Kidney glomerular epithelial cell (primary cell): ENCODE measurements at regions not wholly inside any gene's neighbourhood (a gene's known extent, or its start where the extent isn't known, plus 50 kb on each side); places are given as distances from the start of the nearest gene placed in this dataset.

Experiments used
- DNase-seq: peaks from one replicate; lab custom pipeline; 2025; lab: John Stamatoyannopoulos, UW

DNA sequence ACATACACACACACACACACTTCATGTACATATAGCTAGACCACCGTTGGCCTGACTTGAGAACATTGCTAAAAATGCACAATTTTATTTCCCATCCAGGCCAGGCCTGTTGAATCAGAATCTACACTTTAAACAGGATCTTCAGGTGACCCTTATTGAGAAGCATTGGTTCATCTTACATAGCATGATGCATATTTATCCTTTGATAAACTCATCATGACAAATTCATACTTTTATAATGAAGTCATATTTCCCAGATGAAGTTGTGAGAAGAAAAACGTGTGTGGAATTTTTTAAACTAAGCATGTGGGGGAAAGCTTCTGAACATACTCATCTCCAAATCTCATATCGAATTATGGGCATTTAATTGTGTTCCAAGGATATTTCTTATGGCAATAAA, 877.7 kb downstream of the MRPL39 start:
- DNase-seq = peak; percentile 1

DNA sequence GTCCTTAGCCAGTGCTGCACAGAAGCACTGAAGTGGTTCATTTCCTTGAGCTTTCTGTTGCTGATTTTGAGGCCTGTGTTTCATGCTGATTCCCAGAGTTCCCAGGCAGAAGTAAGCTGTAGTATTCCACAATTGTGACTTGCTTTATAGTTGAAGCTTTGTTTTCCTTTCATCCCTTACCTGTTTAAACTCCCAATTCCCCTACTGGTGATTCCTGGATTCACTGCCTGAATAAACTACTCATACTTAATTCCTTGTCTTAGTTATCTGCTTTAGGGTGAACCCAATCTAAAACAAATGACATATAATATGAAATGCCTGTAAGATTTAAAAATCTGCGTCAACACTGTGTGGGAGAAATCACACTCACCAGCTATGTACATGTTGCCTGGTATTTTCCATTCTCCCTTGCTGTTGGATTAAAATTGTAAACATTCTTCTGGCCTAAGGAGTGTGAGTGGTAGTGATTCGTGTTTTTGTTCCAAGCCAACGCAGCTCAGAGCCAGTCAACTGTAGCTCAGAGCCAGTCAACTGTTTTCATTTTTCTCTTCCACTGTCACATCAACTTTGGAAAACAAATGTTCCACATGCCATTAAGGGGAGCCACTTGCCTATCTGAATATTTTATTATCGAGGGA, 879.4 kb downstream of the MRPL39 start:
- DNase-seq = peak; percentile 86

- DNase-seq = peak; percentile 93
Measured at GRCh38 chr21:24716281-24716918, 890.9 kb downstream of the MRPL39 start.

DNA sequence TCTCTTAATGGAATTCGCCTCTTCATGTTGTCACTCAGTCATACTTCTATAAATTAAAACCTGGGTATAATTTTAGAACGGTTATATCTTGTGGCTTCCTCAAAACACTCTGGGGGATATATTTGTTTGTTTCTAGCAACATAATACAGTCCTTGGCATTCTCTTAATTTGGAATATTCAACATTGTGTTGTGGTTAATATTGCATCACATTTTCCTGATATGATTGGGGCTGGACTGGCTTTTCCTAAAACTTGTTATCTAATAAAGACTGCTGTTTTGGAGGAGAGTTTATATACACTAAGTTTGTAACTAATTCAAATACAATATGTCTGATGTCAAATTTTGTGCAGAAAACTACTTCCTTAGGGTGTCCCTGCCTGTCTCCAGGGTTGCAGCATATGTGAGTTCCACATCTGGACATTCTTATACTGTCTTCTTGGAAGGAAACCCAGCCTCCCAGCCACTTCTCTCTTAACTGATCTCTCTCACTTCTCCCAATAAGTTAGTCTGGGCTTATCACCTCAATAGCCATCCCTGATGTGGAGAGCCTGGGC, 892.6 kb downstream of the MRPL39 start:
- DNase-seq = no peak

DNA sequence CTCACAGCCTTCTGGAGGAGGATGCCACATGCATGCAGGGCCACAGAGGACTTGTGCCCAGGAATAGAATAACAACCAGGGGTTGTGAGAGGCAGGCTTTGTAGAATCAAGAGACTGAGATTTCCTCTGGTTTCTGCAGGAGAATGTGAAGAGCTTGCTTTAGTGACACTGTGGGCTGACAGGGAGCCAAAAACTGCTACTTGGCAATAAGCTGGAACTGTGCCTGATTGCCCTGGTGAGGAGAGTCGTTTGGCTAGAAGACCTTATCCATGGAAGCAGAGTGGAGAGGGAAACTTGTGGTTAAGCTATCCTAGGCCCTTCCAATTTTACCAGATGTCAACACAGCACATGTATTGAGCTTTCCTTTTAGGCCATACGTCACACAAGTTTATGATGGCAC, 902.1 kb downstream of the MRPL39 start:
- DNase-seq = no peak

DNA sequence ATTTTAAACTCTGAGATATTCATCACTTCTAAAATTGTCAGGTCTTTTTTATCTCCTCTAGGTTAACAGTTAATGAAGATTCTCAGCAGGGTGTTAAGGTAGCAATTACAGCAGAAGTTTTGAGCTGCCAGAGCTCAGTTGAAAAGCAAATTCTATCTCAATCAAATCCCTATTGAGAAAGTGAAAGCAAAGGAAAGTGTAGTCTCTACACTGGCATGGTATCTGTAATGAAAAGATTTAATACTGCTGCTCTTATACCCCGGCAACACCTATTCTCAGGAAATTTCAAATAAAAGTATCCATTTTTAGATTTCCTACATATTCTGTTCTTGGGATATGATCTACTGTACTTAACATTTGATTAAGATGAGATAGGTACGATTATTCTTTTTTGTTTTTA, 913.5 kb downstream of the MRPL39 start:
- DNase-seq = no peak

- DNase-seq = no peak
Measured at GRCh38 chr21:24681456-24681855, 925.8 kb downstream of the MRPL39 start.

DNA sequence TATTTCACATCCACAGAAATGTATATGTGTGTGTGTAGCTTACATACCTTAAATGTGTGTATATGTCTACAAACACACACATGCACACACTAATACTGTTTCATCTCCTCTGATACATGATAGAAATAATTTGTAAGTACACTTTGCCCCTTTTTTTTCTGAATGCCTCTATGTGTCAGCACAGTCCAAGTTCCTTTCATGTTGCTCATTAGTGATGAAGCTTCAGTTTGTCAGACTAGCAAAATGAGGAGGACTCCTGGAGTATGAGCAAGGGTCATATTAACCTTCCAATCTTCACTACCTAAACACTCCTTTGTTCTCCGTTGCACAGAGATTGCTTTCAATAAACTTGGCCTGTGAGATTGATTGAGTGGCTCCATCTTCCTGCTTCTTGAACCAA, 935.4 kb downstream of the MRPL39 start:
- DNase-seq = no peak

DNA sequence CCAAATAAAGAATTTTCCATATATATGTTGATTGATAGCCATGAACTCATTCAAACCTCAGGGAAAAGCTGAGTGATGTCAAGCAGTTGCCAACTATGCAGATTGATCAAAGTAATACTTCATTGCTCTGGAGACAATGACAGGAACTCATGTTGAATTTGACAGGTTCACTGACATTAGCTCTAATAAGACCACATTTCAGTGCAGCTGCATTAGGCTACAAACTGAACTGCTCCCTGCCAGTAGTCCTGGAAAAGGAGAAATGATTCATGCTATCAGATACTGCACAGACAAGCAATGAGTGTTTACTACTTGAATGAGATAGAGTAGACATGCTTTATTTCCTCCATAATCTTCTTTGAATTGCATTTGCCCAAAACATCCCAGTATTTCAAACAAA, 948.4 kb downstream of the MRPL39 start:
- DNase-seq = no peak

- no peak for DNase-seq
Measured at GRCh38 chr21:24658026-24658425, 949.3 kb downstream of the MRPL39 start.

- no peak for DNase-seq
Measured at GRCh38 chr21:24649691-24650090, 957.6 kb downstream of the MRPL39 start.

DNA sequence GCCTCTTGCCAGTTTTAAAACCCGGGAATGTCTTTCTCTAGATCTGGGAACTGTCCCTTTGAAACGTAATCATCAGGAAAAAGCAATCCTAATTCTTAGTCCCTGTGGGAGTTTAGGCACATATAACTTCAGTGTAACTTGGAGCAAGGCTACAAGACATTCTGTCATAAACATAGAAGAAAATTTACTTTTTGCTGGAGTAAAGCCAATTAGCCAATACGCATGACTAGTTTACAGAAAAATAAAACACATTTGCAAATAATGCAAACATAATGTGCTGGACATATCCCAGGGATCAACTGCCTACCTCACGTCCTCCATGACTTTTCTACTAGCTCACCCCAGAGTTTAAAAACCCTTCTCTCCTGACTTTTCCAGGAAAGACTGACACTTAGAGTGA, 970.6 kb downstream of the MRPL39 start:
- no peak for DNase-seq

GRCh38 chr21:24634749-24635148, 972.5 kb downstream of the MRPL39 start:
- DNase-seq = no peak

- DNase-seq = no peak
Measured at GRCh38 chr21:24628536-24628935, 978.7 kb downstream of the MRPL39 start.

GRCh38 chr21:24628046-24628445, 979.2 kb downstream of the MRPL39 start:
- DNase-seq = no peak

- DNase-seq = no peak
Measured at GRCh38 chr21:24617819-24618218, 989.5 kb downstream of the MRPL39 start.

DNA sequence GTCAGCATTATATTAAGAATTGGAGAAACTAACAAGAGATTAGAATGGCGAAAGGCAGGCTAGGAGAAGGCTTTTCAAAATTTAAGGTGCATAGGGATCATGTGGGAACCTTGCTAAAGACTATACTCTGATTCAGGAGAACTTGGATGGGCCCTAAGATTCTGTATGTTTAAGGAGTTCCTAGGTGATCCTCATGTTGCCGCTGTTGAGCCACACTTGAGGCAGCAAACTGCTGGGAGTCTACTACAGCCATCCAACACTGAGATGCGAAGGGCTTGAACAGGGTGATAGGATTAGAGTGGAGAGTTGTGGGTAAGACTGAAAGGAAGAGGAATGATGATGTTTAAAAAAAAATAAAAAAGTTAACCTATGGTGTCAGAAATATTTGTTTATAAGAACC, 1013.2 kb downstream of the MRPL39 start:
- no peak for DNase-seq

GRCh38 chr21:24590261-24590660, 1017.0 kb downstream of the MRPL39 start:
- DNase-seq = no peak

DNA sequence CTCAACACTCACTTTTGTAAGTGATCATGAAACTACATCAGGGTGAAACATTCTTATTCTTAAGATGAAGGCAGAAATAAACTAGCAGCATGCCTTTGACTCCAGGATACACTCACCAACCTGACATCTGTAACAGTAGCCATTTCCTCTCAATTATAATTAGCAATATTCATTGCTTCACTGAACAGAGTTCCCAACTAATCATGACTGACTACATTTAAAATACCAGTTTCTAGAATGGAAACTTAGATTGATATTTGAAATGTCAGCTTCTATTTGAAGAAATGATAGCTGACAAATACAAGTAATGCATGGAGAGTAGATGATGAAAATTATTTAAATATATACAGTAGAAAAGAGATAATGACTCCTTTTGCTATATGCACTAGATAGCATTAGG, 1023.8 kb downstream of the MRPL39 start:
- DNase-seq = no peak

- no peak for DNase-seq
Measured at GRCh38 chr21:24577301-24577700, 1030.0 kb downstream of the MRPL39 start.

GRCh38 chr21:24561291-24561690, 1046.0 kb downstream of the MRPL39 start:
- no peak for DNase-seq

- no peak for DNase-seq
Measured at GRCh38 chr21:24552491-24552890, 1054.8 kb downstream of the MRPL39 start.

GRCh38 chr21:24545807-24546361, 1061.4 kb downstream of the MRPL39 start:
- no peak for DNase-seq
